ENCODE measurements at regions not wholly inside any gene's neighbourhood (a gene's known extent, or its start where the extent isn't known, plus 50 kb on each side); places are given as distances from the start of the nearest gene placed in this dataset.

- Histone ChIP-seq H3K36me3 (no peaks in the 10 kb centered on the region), H3K9me3 (no peaks in the 10 kb centered on the region), H3K4me1 (no peaks in the 10 kb centered on the region), H3K27ac (no peak overlapping the region), H3K4me3 (no peak overlapping the region), H3K27me3 (ENCODE audit: low read depth) (no peaks in the 10 kb centered on the region)
- no peak for ATAC-seq
- no peak for DNase-seq
- no peak for TF ChIP-seq CTCF (IDR thresholded peaks at IDR 0.05)
- intact Hi-C loops (cut with DNase I): no loop called here
Observed at GRCh38 chr10:4391683-4392082, 434.3 kb upstream of the AKR1E2 start.

GRCh38 chr10:4390219-4390618 lies 435.8 kb upstream of the AKR1E2 start:
- intact Hi-C loops (cut with DNase I): no loop called here
- no peaks in the 10 kb centered on the region for H3K36me3 ChIP-seq
- no peaks in the 10 kb centered on the region for H3K27me3 ChIP-seq (ENCODE audit: low read depth)
- H3K9me3 ChIP-seq: no peaks in the 10 kb centered on the region
- ATAC-seq (no peak), DNase-seq (no peak)
- H3K4me1 ChIP-seq: no peaks in the 10 kb centered on the region
- no peak for TF ChIP-seq CTCF (IDR thresholded peaks at IDR 0.05)
- no peak overlapping the region for H3K4me3 ChIP-seq
- no peak overlapping the region for H3K27ac ChIP-seq

GRCh38 chr10:4385231-4385870 lies 440.7 kb upstream of the AKR1E2 start:
- intact Hi-C loops (cut with DNase I): no loop called here
- DNase-seq: no peak
- no peak for TF ChIP-seq CTCF (IDR thresholded peaks at IDR 0.05)
- Histone ChIP-seq H3K36me3 (no peaks in the 10 kb centered on the region), H3K27ac (no peak overlapping the region), H3K9me3 (no peaks in the 10 kb centered on the region), H3K27me3 (ENCODE audit: low read depth) (no peaks in the 10 kb centered on the region), H3K4me3 (no peak overlapping the region), H3K4me1 (no peaks in the 10 kb centered on the region)
- no peak for ATAC-seq

- Histone ChIP-seq H3K9me3 (no peaks in the 10 kb centered on the region), H3K27me3 (ENCODE audit: low read depth) (no peaks in the 10 kb centered on the region), H3K27ac (no peak overlapping the region), H3K4me1 (no peaks in the 10 kb centered on the region), H3K4me3 (no peak overlapping the region), H3K36me3 (no peaks in the 10 kb centered on the region)
- no peak for DNase-seq
- intact Hi-C loops (cut with DNase I): no loop called here
- TF ChIP-seq CTCF (IDR thresholded peaks at IDR 0.05): no peak
- ATAC-seq: no peak
Observed at GRCh38 chr10:4384245-4384644, 441.8 kb upstream of the AKR1E2 start.

GRCh38 chr10:4383651-4384098 lies 442.3 kb upstream of the AKR1E2 start:
- no peaks in the 10 kb centered on the region for H3K9me3 ChIP-seq
- no peak for TF ChIP-seq CTCF (IDR thresholded peaks at IDR 0.05)
- no peak for ATAC-seq
- H3K27me3 ChIP-seq (ENCODE audit: low read depth): no peaks in the 10 kb centered on the region
- intact Hi-C loops (cut with DNase I): no loop called here
- H3K4me3 ChIP-seq: no peak overlapping the region
- DNase-seq: no peak
- H3K36me3 ChIP-seq: no peaks in the 10 kb centered on the region
- H3K4me1 ChIP-seq: no peaks in the 10 kb centered on the region
- H3K27ac ChIP-seq: no peak overlapping the region

All from lower lobe of right lung (tissue), 2 donors.